ENCODE measurements at regions not wholly inside any gene's neighbourhood (a gene's known extent, or its start where the extent isn't known, plus 50 kb on each side); places are given as distances from the start of the nearest gene placed in this dataset.

DNA sequence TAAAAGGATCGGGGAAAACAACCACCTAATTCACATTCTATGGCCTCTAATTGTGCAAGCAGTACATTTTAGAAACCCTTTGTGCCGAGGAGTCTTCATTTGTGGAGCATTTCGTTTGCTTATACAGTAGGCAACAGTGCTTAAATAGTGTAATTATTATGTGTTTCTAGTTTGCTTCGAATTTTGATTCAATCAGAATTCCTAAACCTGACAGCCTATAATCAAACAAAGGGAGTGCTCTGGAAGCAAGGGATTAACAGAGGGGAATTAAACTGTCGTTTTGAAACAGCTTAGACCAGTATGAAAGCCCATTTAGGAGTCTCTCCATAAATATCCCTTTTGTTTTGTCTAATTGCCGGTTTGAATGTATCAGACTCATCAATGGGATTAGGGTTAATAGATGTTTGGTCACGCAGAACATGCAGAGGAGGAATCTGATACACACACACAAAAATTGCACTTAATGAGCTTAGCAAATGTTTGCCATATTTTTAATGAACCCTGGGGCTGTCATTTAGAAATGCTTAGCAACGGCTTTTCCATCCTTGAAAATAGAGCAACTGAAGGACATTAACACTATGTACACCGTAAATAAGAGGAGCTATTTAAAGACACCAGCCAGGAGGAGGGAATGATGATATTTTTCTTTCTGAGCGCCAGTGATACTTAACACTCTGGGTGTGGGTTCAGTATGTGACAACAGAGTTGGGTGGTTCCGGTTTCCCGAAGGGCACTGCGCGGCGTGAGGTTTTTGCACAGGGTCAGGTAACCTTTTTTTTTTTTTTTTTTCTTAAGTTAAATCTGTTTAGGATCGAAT lies 404.7 kb downstream of the TLE4 start:
- ATAC-seq (ENCODE audit: low FRiP score) (no peak), DNase-seq (ENCODE audit: low spot score) (no peak)
- TF ChIP-seq, protein P1, sequence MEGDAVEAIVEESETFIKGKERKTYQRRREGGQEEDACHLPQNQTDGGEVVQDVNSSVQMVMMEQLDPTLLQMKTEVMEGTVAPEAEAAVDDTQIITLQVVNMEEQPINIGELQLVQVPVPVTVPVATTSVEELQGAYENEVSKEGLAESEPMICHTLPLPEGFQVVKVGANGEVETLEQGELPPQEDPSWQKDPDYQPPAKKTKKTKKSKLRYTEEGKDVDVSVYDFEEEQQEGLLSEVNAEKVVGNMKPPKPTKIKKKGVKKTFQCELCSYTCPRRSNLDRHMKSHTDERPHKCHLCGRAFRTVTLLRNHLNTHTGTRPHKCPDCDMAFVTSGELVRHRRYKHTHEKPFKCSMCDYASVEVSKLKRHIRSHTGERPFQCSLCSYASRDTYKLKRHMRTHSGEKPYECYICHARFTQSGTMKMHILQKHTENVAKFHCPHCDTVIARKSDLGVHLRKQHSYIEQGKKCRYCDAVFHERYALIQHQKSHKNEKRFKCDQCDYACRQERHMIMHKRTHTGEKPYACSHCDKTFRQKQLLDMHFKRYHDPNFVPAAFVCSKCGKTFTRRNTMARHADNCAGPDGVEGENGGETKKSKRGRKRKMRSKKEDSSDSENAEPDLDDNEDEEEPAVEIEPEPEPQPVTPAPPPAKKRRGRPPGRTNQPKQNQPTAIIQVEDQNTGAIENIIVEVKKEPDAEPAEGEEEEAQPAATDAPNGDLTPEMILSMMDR (IDR thresholded peaks at IDR 0.05), result no peak

DNA sequence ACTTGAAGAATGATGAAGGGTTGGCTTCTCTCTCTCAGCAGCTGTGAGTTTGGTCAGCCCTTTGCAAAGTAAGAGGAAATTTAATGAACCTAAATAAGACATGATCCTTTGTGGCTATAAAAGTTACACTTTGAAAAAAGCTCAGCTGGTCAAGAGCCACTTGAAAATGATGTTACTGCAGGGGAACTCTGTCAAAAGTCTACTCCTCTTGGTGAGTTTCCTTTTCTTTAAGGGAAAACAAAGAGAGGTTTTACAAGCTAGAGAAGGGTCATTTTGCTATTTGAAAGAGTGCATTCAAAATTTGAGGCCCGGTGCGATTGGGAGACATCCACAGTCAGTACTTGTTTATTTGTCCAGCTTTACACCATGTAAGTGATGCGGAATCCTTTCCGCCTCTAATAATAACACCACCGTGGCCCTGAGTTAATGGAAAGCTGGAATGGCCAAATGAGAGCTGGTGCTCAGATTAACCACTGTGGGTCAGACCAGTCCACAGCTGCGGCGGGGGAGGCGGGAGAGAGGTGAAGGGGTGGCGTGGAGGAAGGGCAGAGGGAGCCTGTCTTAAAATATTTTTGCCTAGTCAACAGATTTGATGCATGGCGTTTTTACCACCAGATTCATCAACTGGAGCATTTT lies 404.0 kb downstream of the TLE4 start:
- ATAC-seq (ENCODE audit: low FRiP score) (no peak), DNase-seq (ENCODE audit: low spot score) (no peak)
- TF ChIP-seq, protein P1 (IDR thresholded peaks at IDR 0.05), result no peak

DNA sequence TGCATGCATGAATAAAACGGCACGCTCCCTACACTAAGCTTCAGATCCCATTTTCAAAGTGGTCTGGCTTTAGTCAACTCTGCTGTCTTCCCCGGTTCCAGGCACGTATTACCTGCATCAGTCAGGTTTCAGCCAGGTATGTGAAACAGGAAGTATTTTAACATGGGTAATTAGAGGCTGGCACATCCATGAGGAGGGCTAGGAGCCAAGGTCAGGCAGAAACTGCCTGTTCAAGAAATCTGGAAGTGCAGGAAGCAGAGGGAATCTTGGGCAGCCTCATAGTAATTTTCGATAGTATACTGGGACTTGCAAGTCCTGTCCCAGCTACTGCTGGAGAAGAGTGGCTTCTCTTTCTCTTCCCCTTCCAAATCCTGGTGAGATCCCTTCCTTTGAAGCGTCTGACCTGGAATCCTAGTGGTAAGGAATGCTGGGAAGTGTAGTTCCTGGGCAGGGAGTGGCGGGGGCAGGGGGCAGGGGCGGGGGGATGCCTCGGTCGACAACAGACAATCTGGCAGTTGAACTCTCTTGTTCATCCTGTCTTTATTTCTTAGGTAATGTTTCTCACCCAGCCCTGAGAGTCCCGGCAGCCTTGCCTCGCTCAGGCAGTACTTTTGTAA lies 403.1 kb downstream of the TLE4 start:
- TF ChIP-seq, protein P1 (IDR thresholded peaks at IDR 0.05), result no peak
- ATAC-seq (ENCODE audit: low FRiP score) (no peak), DNase-seq (ENCODE audit: low spot score) (no peak)

DNA sequence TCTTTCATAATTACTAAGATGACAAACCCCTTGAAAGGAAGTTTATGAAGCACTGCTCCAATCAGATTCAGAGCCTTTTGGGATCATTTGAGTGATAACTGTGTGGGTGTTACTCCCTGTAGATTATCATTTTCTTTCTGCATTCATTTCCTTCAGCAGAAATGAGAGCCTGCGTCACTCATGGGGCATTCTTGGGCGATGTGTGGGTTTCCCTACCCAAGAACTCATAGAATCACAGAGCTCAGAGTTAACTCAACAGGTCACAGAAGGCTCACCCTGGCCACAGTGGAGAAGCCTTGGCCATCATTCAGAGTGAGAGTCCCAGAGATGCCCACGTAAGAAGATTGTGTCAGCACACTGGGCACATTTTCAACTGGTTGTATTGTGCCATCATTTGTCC lies 401.9 kb downstream of the TLE4 start:
- DNase-seq (ENCODE audit: low spot score) (no peak), ATAC-seq (ENCODE audit: low FRiP score) (no peak)
- TF ChIP-seq, protein P1 (IDR thresholded peaks at IDR 0.05), result no peak

DNA sequence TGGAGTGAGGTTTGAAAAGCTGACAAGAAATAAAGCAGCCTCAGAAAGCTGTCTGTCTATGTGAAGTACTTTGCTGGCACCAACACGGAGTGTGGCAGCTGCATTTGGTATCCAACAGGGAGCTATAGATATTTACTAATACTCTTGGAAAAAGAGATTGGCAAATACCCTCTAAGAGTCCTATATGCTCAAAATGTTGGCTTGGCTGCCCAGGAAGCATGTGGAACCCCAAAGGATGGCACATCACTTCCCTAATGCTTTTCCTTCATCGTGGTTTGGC lies 398.3 kb downstream of the TLE4 start:
- DNase-seq (ENCODE audit: low spot score) (no peak), ATAC-seq (ENCODE audit: low FRiP score) (no peak)
- TF ChIP-seq, protein P1 (IDR thresholded peaks at IDR 0.05), result no peak

DNA sequence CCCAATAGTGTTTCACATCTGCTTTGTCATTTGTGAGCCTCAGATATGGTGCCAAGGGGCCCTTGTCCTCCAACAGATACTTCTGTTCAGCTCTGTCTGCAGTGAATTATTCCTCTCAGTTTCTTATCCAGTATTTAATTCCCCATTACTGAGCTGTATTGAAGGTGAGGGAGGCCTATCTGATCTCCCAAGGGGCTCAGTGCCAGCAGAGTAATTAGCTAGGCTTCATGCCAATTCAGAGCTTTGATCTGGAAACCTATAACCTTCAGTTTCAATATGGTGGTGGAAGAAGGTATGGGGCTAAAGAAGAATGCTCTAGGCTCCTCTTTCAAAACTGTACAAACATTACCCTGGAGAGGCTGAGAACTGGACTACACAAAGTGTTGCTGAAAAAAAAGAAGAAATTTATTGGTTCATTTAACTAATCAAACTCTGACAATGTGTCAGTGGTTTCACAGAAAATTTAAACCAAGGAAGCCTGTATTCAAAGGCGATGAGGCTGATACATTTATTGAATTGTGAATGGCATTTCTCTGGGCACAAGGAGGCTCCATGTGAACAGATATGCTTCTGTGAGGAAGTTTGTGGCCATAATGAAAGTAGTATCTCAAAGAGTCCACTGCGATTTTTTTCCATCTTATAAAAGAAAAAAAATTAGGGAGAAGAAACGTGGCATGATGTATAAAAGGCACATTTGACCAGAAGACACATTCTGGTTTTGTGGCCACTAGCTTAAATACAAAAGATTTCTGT lies 397.8 kb downstream of the TLE4 start:
- DNase-seq (ENCODE audit: low spot score), result no peak
- no peak for ATAC-seq (ENCODE audit: low FRiP score)
- TF ChIP-seq, protein P1 (IDR thresholded peaks at IDR 0.05), result no peak
